HUDEP-2 (cell line): ENCODE measurements at regions not wholly inside any gene's neighbourhood (a gene's known extent, or its start where the extent isn't known, plus 50 kb on each side); places are given as distances from the start of the nearest gene placed in this dataset.

Source experiments
- DNase-seq, 76 experiments: peaks; one replicate each; lab custom pipeline; 2025; ENCODE audit not compliant: unreplicated experiment in 76 of 76; lab: John Stamatoyannopoulos, UW

GRCh38 chr7:85529201-85529600 is 342.3 kb upstream of the SEMA3D start:
- DNase-seq = no peak

GRCh38 chr7:85528581-85528980 is 341.7 kb upstream of the SEMA3D start:
- no peak for DNase-seq

GRCh38 chr7:85525676-85526075 is 338.8 kb upstream of the SEMA3D start:
- no peak for DNase-seq

- DNase-seq = no peak
Observed at GRCh38 chr7:85522070-85522469, 335.2 kb upstream of the SEMA3D start.

GRCh38 chr7:85521108-85521694 is 334.3 kb upstream of the SEMA3D start:
- DNase-seq = no peak

- DNase-seq = no peak
Observed at GRCh38 chr7:85520175-85520574, 333.3 kb upstream of the SEMA3D start.

GRCh38 chr7:85516675-85517074 is 329.8 kb upstream of the SEMA3D start:
- no peak for DNase-seq

GRCh38 chr7:85512790-85513189 is 325.9 kb upstream of the SEMA3D start:
- no peak for DNase-seq

GRCh38 chr7:85510287-85510686 is 323.4 kb upstream of the SEMA3D start:
- no peak for DNase-seq

- no peak for DNase-seq
Observed at GRCh38 chr7:85509476-85509875, 322.6 kb upstream of the SEMA3D start.

- no peak for DNase-seq
Observed at GRCh38 chr7:85508642-85509410, 322.0 kb upstream of the SEMA3D start.

GRCh38 chr7:85498031-85498430 is 311.2 kb upstream of the SEMA3D start:
- no peak for DNase-seq

- DNase-seq = no peak
Observed at GRCh38 chr7:85489498-85489897, 302.6 kb upstream of the SEMA3D start.

GRCh38 chr7:85488406-85488805 is 301.6 kb upstream of the SEMA3D start:
- DNase-seq = no peak

GRCh38 chr7:85483177-85483576 is 296.3 kb upstream of the SEMA3D start:
- no peak for DNase-seq

- DNase-seq = no peak
Observed at GRCh38 chr7:85480666-85481065, 293.8 kb upstream of the SEMA3D start.

GRCh38 chr7:85479918-85480643 is 293.2 kb upstream of the SEMA3D start:
- DNase-seq = no peak

- DNase-seq = no peak
Observed at GRCh38 chr7:85478530-85478929, 291.7 kb upstream of the SEMA3D start.

- no peak for DNase-seq
Observed at GRCh38 chr7:85475476-85475875, 288.6 kb upstream of the SEMA3D start.

GRCh38 chr7:85475071-85475470 is 288.2 kb upstream of the SEMA3D start:
- no peak for DNase-seq

GRCh38 chr7:85474234-85474633 is 287.4 kb upstream of the SEMA3D start:
- no peak for DNase-seq

GRCh38 chr7:85471740-85472139 is 284.9 kb upstream of the SEMA3D start:
- no peak for DNase-seq
